Stimulated activated naive CD4-positive, alpha-beta T cell treated with Interleukin-2 at 50 U/mL for 16 hours (primary cell): ENCODE measurements at regions not wholly inside any gene's neighbourhood (a gene's known extent, or its start where the extent isn't known, plus 50 kb on each side); places are given as distances from the start of the nearest gene placed in this dataset.

Source experiments
- DNase-seq: peaks from one replicate; lab custom pipeline; 2025; lab: John Stamatoyannopoulos, UW

DNA sequence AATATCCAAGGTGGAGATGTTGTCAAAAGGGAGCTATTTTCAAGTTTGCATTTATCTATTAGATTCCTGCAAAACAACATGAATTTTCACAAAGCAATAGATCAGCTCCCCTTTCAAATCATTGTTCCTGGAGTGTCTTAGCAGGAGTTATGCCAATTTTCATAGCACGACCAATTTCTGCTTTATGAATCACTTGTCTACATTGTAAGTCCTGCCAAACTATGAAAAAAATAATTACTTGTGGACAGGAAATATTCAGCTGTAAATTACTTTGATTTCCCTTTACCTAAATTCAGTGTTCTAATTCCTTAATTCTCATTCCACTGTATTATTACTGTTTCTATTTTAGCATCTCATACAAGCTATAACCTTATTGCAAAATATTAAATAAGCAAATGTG lies 1289.6 kb downstream of the NSUN3 start:
- no peak for DNase-seq

DNA sequence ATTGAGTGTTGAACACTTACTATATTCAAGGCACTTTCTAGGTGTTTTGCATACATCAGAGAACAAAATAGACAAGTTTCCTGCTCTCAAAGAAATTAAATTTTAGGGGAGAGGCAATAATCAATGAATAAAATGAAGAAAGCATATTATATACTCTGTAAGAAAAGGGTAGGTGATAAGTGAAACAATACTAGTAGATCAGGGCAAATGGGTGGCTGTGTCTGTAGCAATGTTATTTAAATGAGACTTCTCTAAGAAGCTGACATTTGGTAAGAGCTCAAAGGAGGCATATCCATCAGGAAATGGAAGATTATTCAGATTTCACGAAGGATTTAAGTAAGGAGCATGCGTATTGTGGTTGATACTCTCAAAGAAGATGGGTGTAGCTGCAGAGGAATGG lies 1291.6 kb downstream of the NSUN3 start:
- no peak for DNase-seq

DNA sequence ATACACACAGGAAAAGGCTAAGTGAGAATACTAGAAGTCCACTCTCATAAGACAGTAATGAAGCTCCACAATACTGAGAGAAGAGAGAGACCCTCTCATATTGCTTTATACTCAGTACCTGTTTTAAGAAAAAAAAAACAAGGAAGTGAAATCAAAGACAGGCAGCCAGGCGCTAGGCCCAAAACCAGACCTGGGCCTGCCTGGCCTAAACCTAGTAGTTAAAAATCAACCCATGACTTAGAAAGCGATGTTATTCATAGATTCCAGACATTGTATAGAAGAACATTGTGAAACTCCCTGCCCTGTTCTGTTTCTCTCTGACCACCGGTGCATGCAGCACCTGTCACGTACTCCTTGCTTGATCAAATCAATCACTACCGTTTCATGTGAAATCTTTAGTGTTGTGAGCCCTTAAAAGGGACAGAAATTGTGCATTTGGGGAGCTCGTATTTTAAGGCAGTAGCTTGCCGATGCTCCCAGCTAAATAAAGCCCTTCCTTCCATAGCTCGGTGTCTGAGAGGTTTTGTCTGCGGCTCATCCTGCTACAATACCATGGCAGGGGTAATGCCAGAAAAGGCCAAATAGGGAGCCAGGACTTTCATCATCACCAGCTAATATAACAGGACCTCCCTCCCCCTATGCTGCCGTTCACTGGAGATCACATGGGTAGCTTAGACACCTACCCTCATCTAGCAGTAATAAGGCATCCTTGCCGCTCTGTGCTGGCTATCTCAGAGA lies 1294.1 kb downstream of the NSUN3 start:
- no peak for DNase-seq

DNA sequence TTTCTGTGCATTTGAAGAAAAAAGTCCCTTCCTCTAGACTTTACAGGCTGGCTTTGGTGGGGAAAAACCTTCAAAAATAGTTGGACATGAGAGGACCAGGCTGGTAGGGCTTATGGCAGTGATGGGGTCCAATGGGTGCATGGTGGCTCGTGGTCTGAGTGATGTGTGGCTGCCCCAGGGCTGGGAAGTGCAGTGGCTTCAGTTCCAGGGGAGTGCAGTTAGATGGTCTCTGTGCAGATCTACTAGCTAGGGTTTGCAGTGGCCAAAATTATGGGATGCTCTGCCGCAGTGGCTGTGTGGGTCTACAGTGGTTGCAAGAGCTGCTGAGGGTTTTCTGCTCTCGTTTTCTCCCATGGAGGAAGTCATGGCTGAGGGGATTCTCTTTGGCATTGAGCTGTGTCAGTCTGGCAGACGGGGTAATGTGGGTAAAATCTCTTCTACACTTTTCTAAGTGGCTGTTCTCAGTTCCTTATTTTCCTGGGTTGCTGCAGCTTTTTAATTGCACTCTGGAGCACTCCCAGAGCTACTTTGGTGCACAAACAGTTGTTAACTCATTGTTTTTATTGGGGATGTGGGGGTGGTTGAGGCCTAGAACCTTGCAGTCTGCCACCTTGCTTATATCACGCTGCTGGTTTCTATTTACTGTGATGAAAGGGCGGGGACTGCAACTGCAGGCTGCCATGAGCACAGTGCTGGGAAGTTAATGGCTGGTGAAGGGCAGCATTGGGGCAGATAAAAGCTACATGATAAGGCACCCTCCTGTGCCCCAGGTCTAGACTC lies 1324.6 kb downstream of the NSUN3 start:
- no peak for DNase-seq

DNA sequence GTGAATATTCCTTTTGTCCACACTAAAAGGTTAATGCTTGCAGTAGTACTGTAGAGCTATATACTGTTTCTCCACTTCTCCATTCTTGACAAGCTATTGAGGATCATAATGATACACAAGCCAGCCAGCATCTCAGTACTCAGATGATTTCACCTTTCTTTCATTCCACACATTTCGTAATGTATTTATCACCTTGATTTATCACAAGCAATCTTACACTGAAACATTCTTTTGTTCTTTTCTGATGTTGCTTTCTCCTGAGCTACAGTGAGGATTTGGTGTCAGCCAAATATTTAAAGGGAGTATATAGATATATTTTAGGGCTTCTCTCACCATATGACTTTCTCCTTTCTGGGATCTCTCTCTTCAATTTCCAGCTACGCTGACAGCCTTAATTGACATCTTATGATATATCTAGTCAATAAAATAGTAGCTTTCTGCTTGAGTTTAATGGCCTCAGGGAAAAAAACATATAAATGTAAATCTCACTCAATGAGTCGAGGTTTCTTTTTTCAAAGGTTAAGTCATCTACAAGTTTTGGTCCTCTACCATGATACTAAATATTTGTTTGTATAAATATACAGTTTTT lies 1327.0 kb downstream of the NSUN3 start:
- no peak for DNase-seq

DNA sequence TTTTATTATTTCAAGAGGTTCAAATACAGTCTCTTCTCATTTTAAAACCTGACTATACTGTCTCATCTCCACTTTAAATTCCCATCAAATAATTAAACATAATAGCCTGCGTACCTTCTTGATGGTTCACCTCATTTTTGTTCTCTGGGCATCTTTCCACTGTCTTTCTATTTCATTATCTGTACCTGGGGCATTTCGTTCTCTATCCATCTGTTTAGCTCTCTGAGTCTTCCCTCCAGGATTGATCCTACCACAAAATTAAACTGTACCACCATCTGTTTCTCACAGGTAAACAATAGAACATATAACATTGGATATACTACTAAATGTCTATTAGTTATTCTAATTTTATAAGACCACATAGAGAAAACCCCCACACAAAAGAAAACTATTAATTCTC lies 1331.4 kb downstream of the NSUN3 start:
- DNase-seq, result no peak

DNA sequence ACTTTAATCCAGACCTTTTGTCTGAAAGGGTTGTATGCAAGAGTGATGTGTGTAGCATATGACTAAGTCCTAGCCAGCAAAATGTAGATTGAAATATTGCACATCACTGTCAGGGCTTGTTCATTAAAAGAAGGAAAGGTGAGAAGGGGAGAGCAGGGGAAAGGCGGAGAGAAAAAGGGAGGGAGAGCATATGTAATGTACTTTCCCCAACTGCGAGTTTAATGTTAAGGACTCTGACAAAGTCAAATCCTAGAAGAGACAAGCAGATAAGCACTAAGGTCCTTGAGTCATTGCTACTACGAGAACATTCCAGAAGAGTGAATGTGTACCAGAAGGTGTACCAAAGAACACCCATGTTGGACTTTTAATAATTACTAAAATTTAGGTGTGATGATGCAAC lies 1336.7 kb downstream of the NSUN3 start:
- DNase-seq, result no peak

DNA sequence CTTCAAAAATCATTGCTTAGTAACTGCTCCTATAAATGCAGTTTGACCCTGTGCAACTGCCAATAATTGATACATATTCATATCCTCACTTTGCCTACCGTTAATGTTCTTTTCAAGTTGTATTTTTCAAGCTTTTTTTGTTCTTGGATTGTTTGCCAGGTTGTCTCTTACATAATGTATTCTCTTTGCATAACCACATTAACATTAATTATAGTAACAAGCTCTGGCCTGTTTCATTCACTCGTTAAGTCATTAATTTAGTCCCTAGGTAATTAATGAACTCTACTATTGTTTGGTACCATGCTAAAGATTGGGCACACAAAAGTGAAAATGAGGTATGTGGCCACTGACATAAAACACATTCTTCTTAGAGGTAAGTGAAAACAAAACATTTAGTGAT lies 1338.8 kb downstream of the NSUN3 start:
- no peak for DNase-seq

DNA sequence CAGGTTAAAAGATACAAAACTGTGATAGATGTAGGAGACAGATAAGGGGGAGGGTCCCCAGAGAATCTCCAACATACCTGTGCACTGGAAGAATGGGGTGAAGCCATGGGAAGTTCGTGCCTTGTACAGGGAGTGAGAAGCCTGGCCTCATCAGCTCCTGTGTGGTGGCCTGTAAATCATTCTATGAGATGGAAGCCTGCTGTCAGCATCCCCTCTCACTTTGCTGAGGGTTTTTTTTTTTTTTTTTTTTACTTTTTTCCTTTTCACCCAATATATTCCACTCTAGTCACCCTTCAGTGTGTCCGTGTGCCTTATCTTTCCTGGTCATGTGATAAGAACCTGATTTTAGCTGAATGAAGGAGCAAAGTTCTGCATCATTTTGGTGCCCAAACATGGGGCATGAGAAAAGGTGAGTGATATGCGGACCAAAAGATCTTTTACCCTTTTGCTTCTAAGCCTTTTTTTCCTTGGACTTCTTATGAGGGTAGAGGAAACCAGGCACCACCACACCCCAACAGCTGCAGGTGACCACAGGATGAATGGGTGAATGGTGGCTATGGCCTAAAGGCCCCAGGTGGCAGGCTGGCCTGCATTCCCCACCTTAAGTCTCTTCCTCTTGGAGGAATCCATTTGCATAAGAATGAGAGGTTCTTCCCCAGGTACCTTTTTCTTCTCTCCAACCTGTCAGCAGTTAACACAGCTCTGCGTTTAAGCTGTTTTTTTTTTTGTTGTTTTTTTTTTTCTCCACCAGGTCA lies 1345.0 kb downstream of the NSUN3 start:
- no peak for DNase-seq

DNA sequence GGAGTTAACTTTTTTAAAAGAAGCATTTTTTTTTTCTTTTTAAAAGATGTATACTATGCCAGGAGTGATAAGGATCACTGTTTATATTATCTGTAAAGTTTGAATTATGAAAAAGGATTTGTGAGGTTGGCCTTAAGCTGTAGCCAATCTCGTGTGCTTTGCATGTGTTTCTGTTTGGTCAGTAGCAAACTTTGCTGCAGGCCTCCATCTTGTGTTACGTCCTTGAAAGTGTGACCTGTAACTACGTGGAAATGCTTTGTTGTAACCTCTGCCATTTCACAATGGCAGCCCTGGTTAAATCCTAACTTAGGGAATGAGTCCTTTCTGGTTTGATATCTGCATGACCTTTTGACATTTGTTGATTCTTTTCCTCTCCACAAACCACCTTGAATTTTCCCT lies 1345.6 kb downstream of the NSUN3 start:
- no peak for DNase-seq

DNA sequence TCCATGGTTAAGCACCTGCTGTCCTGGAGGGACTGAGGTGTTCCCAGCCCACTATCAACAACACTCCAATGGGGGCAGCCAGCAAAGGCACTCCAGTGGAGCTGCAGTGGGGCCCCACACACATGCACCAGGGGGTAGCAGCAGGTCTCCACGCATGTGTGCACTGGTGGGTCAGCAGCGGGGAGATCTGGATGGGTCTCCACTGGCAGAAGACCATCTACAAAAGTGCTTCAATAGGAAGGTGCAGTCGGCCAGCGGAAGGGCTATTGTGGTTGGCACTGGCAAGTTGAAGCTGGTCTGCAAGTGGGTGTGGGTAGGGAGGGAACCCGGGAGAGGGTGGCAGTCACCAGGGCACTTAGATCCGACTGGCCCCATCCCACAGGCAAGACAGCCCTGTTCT lies 1355.4 kb downstream of the NSUN3 start:
- no peak for DNase-seq

DNA sequence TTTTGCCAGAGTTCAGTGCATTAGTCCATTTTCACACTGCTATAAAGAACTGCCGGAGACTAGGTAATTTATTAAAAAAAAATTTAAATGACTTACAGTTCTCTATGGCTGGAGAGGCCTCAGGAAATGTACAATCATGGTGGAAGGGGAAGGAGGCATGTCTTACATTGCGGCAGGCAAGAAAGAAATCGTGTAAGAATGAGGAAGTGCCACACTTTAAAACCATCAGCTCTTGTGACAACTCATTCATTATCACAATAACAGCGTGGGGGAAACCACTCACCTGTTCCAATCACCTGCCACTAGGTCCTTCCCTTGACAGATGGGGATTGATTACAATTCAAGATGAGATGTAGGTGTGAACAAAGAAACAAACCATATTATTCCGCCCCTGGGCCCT lies 1361.4 kb downstream of the NSUN3 start:
- DNase-seq, result no peak

DNA sequence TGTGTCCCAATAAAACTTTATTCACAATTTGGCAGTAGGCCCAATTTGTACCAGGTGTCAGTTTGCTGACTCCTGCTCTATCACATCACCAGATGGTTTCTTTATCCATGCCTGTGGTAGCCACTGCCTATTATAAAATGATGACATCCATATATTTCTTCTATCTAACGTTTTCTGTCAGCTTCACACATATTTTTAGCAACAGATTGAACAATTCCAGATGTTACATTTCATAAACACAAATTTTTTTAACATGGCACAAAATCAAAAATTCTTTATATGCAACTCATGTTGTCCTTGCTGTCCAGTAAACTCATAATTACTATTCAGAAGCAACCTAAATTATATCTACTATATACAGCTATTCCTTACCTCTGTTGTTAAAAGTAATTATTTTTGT lies 1371.6 kb downstream of the NSUN3 start:
- no peak for DNase-seq

DNA sequence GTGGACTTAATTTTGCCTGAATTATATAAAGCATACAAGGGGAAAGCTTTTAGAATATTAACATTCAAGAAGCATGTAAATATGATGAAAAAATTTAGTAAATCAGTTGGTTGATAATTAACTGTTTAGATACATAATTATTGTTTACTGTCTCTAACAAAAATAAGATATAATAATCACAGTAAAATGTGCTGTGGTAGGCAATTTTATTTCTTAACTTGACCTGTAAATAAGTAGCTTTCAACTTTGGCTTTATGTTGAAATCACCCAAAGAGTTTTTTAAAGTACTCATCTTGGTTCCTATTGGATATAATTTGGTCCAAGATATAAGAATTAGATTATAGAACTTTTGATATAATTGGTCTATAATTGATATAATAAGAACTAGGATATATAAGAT lies 1374.5 kb downstream of the NSUN3 start:
- DNase-seq, result no peak

DNA sequence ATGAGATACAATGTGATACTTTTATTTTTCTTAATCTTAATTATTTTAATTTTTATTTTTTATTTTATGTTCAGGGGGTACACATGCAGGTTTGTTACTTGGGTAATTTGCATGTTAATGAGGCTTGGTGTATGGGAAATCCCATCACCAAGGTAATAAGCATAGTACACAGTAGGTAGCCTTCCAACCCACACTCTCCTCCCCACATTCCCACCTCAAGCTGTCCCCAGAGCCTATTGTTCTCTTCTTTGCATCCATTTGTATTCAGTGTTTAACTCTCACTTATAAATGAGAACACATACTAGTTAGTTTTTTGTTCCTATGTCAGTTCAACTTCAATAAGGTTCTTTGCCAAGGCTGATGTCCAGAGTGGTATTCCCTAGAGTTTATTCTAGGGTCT lies 1375.4 kb downstream of the NSUN3 start:
- no peak for DNase-seq

DNA sequence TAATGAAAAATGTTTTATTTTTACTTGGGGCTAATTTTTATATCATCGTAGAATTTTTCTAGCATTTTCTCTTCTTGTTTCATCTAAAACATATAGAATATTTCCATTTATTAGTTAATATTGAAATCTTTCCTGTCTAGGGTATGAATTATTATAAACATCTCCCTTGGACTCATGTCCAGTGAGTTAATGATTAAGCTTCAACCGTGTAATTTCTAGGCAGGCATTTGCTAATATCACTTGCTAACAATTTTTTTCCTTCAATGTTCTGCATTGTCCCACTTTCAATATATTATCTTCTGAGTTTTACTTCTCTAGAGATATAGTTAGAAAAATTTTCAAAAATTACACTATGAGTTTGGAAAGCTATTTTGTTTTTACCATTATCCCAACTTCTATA lies 1371.6 kb upstream of the EPHA6 start:
- DNase-seq, result no peak

DNA sequence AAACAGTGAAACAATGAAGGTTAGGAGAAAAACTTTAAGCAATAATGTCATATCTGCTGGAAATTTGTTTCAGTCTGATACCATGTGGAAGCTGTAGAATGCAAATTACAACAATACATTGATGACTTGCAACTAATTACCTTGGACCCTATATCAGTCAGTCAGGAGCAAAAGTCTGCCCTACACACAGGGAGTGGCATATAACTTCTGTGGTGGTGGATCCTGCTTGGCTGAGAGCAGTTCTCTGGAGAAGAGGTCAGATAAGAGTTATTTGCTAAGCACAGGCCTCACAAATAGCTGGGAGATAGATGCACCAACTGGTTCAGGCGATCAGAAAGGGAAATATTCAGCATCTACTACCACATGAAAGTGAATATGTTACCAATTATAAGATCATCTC lies 1364.6 kb upstream of the EPHA6 start:
- DNase-seq, result no peak

DNA sequence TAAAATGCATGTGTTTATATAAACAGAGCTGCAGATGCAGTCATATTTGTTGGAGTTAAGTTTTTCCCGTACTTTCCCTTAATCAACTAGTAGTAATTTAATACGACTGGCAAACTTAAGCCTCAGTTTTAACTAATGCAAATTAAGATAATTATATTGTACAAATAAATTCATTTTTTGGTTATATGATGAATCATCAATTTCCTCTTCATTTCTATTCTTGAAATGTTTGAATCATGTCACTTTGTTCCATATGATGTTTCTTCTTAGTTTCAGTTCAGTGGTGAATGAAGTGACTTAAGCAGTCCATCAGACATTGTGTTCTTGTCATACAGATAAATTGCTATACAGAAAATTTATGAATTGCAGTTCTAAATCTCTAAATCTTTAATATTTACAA lies 1361.2 kb upstream of the EPHA6 start:
- no peak for DNase-seq

DNA sequence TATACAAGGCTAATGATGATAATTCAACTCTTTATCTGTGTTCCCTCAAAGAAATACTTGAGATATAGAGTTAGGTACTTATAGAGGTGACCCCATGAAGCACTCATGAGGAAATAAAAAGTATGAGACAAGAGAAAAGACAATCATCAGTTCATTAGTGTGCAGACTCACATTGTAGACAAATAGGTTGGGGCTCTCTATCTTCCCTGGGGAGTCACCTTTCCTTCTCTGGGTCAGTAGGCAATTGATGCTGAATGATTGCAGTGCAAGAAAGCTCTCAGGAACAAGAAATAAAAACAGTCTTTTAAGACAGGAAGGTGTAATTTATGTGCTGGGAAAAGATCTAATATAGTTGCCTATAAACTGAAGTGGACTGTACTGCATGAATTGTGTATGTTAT lies 1357.6 kb upstream of the EPHA6 start:
- no peak for DNase-seq

DNA sequence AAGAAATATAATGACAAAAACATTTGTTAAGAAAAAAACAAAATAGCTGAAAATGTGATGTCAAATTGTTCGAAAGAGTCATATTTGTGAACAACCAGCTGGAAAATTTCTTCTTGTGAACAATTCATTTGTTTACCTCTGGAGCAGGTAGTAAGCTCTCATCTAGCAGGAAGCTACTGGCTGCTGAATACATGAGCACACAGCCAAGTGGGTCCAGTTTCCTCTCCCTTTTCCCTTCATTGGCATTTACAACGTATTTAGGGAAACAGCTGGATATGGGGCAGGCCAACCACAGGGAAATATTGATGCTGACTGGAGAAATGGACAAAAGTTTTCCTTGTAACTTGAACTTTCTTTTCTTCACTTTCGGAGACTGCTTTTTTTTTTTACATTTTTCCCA lies 1354.7 kb upstream of the EPHA6 start:
- DNase-seq, result no peak

DNA sequence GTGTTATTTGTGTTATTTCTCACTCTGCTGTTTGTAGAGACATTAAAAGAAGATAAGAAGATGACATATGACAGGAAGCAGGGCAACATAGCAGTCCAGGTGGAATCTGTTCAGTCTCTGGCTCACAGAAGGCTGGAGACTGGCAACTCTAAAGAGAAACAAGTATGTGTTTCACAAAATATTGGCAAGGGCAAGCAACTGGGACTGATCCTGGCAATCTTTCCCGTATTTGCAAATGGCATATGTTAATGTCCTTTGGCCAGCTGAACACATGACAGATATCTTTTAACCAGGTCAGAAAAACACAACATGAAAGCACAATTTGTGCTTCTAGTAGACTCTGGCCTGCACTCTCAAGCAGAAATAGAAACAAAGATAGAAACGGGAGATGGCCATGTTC lies 1354.1 kb upstream of the EPHA6 start:
- DNase-seq, result no peak

DNA sequence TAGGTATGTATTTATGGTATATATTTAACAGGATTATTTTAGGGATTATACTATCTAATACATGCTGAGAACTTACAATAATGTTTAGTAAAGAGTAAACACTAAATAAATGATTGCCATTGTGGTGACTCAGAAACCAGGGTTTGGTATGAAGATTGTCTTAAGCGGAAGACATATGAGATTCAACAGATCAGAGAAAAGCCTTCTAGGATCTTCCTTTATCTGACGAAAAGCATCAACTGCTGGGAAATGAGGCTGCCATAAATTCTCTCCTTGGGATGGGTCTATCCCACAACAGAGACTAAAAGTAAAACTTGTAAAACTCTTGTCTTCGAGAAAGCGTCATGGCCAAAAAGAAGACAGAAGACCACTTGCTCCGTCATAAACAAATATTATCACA lies 1352.2 kb upstream of the EPHA6 start:
- no peak for DNase-seq

DNA sequence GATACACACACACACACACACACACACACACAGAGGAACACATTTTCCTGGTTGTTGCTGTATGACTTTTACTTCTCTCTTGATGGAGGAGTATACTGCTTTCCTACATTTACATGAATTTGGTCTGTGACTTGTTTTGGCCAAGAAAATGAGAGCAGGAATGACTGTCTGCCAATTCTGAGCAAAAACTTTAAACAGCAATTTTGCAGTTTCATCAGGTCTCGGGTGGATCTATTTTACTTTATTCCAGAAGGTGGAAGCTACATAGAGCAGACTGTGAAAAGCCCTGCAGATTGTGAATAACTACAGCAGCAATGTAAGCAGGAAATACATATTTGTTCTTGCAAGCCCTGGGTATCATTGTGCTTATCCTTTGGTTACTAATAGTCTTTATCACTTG lies 1350.0 kb upstream of the EPHA6 start:
- DNase-seq, result no peak
